ENCODE measurements at regions not wholly inside any gene's neighbourhood (a gene's known extent, or its start where the extent isn't known, plus 50 kb on each side); places are given as distances from the start of the nearest gene placed in this dataset.

DNA sequence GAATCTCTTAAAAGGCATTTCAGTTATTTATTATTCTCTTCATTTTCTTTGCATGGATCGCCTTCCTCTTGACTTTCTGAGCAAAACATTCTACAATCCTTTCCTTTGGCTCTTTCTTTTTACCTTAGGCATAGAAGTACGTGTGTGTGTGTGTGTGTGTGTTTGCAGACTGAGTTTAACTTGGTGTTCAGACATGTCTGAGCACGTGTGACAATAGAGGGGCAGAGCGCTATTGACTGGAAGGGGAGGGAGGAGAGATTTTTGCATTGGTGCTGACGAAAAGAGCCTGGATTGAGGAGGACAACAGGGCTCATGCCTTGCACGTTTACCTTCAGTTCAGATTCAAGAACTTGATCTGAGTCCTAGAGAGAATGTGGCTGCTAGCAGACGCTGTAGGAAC, 129.8 kb downstream of the SEC23IP start:
- TF ChIP-seq CTCF (IDR thresholded peaks at IDR 0.05; ENCODE audit: insufficient read depth, low read length) (no peak), GABPA (IDR thresholded peaks at IDR 0.05; ENCODE audit: low read depth) (no peak), POLR2AphosphoS5 (IDR thresholded peaks at IDR 0.05; ENCODE audit: low read depth) (no peak), SPI1 (IDR thresholded peaks at IDR 0.05; ENCODE audit: borderline replicate concordance, low read depth) (no peak), REST (IDR thresholded peaks at IDR 0.05; ENCODE audit: insufficient replicate concordance, low read depth) (no peak)
- no peak overlapping the region for H3K4me3 ChIP-seq (replicated peaks; ENCODE audit: insufficient read depth, low read length)
- H3K27me3 ChIP-seq (ENCODE audit: insufficient read depth, poor library complexity, severe bottlenecking), result no peaks in the 10 kb centered on the region

DNA sequence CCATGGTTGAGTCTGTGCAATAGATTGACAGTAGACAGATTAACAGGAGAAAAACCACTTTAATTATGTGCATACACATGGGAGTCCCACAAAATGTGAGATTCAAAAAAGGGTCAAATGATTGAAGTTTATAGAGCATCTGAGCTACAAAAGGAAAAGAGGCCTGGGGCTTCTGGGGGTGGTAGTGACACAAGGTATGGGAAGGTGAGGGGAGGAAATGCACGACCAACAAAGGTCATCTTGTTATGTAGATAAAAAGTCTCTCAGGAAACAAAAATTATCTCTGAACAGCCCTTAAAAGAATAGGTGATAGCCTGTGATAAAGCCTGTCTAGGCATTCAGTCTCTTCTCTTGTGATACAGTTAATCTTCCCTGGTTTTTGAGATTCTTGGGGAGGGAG, 141.7 kb downstream of the SEC23IP start:
- DNase-seq (ENCODE audit: low read depth in 1 of 2, low spot score in 1 of 2), result no peak
- no peaks in the 10 kb centered on the region for H3K27me3 ChIP-seq (ENCODE audit: insufficient read depth, poor library complexity, severe bottlenecking)
- TF ChIP-seq POLR2AphosphoS5 (IDR thresholded peaks at IDR 0.05; ENCODE audit: low read depth), result no peak
- no peak for TF ChIP-seq CTCF (IDR thresholded peaks at IDR 0.05; ENCODE audit: insufficient read depth, low read length)
- no peak for TF ChIP-seq SPI1 (IDR thresholded peaks at IDR 0.05; ENCODE audit: borderline replicate concordance, low read depth)
- no peak for TF ChIP-seq REST (IDR thresholded peaks at IDR 0.05; ENCODE audit: insufficient replicate concordance, low read depth)
- TF ChIP-seq GABPA (IDR thresholded peaks at IDR 0.05; ENCODE audit: low read depth), result no peak
- no peak overlapping the region for H3K4me3 ChIP-seq (replicated peaks; ENCODE audit: insufficient read depth, low read length)
- no peak overlapping the region for H3K27ac ChIP-seq (replicated peaks)

More for the DNA sequence above, 129.8 kb downstream of the SEC23IP start:
- DNase-seq (ENCODE audit: low read depth in 1 of 2, low spot score in 1 of 2), result no peak
- H3K27ac ChIP-seq (replicated peaks), result no peak overlapping the region

DNA sequence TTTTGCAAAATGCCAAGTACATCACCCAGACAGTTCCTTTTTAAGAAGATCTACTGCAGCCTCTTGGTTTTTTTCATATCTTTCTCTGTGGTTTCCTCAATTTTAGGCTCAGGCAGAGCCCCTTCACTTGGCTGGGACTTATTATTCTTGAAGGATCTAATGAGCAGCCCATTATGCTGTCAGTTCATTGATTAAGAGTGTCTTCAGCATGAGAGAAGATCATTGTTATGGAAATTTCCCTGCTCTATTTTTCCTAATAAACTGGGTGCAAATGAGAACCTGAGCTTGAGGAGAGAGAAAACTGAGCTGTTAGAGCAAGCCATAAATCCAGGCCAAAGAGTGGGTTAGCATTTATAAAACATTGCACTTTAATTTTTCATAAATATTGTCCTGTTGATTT, 146.5 kb downstream of the SEC23IP start:
- Histone ChIP-seq H3K27ac (replicated peaks) (no peak overlapping the region), H3K4me3 (replicated peaks; ENCODE audit: insufficient read depth, low read length) (no peak overlapping the region), H3K27me3 (ENCODE audit: insufficient read depth, poor library complexity, severe bottlenecking) (no peaks in the 10 kb centered on the region)
- DNase-seq (ENCODE audit: low read depth in 1 of 2, low spot score in 1 of 2), result no peak
- no peak for TF ChIP-seq GABPA (IDR thresholded peaks at IDR 0.05; ENCODE audit: low read depth)
- TF ChIP-seq REST (IDR thresholded peaks at IDR 0.05; ENCODE audit: insufficient replicate concordance, low read depth), result no peak
- TF ChIP-seq CTCF (IDR thresholded peaks at IDR 0.05; ENCODE audit: insufficient read depth, low read length), result no peak
- TF ChIP-seq POLR2AphosphoS5 (IDR thresholded peaks at IDR 0.05; ENCODE audit: low read depth), result no peak
- no peak for TF ChIP-seq SPI1 (IDR thresholded peaks at IDR 0.05; ENCODE audit: borderline replicate concordance, low read depth)

All from HL-60 (cell line).